Endothelial cell of umbilical vein (primary cell): ENCODE measurements at regions not wholly inside any gene's neighbourhood (a gene's known extent, or its start where the extent isn't known, plus 50 kb on each side); places are given as distances from the start of the nearest gene placed in this dataset.

Experiments
- BruUV-seq: library from RNA; stranded (reverse); fragments of 400-500 nt; replicated peaks from 2 replicates; lab custom pipeline; 2021; lab: Mats Ljungman, UMichigan
- CTCF ChIA-PET: fragments of 300-600, 350-600 bp; sonication (Branson Sonifier 250); formaldehyde crosslinking; loops from one replicate; lab custom pipeline; 2021; ENCODE audit warnings: antibody characterized with exemption, inconsistent platforms; lab: Charles Lee
- POLR2A ChIA-PET: fragments of 300-600, 350-600 bp; sonication (Branson Sonifier 250); formaldehyde crosslinking; loops from one replicate; lab custom pipeline; 2021; ENCODE audit warnings: antibody characterized with exemption, inconsistent platforms; lab: Charles Lee
- DNase-seq: peaks from one replicate; pipeline ENCODE4 v3.0.0-alpha.2; 2011; ENCODE audit warnings: low read depth, low spot score
- FAIRE-seq: peaks from 2 replicates; lab custom pipeline; 2011; peaks lifted over from hg19 to GRCh38; lab: Jason Lieb, UNC
- H2AFZ ChIP-seq: 2 replicates; pipeline ENCODE4 v1.6.0; 2012; ENCODE audit warnings: low read depth, low read length, control low read depth, inconsistent platforms
- H3K27ac ChIP-seq: 2 replicates; pipeline ENCODE4 v1.5.1; 2011; ENCODE audit warnings: low read depth, mild to moderate bottlenecking, control low read depth, low read length, moderate library complexity; ENCODE audit not compliant: insufficient read depth
- H3K27me3 ChIP-seq, 2 experiments: 2 replicates each; pipeline versions ENCODE4 v1.6.0 to v1.6.1; 2011; ENCODE audit warnings: low read length in 2 of 2, mixed read lengths in 1 of 2; ENCODE audit not compliant: control insufficient read depth in 2 of 2, insufficient read depth in 2 of 2
- H3K36me3 ChIP-seq, 2 experiments: 2 replicates in 1 of 2; 3 replicates in 1 of 2; pipeline ENCODE4 v1.5.1; 2011; ENCODE audit warnings: low read length in 2 of 2, mild to moderate bottlenecking in 1 of 2, moderate library complexity in 1 of 2; ENCODE audit not compliant: control insufficient read depth in 2 of 2, insufficient read depth in 2 of 2; ENCODE audit errors: extremely low read depth in 1 of 2
- H3K4me1 ChIP-seq: 3 replicates; pipeline ENCODE4 v1.5.1; 2011; ENCODE audit warnings: mild to moderate bottlenecking, low read length; ENCODE audit not compliant: control insufficient read depth, insufficient read depth; ENCODE audit errors: extremely low read depth
- H3K4me2 ChIP-seq: 2 replicates; pipeline ENCODE4 v1.6.1; 2011; ENCODE audit warnings: low read length, control low read depth, mixed read lengths; ENCODE audit not compliant: insufficient read depth
- H3K4me3 ChIP-seq, 3 experiments: fragments of 200-600 bp in 1 of 3; sonication (generic), shearing (Covaris generic) in 1 of 3; replicated peaks in 1 of 3; 2 replicates each; pipeline ENCODE4 v1.5.1; 2011 to 2016; ENCODE audit warnings: control low read depth in 3 of 3, low read length in 3 of 3, mild to moderate bottlenecking in 2 of 3, inconsistent platforms in 1 of 3, low read depth in 1 of 3, moderate library complexity in 1 of 3; ENCODE audit not compliant: insufficient read depth in 1 of 3
- H3K79me2 ChIP-seq: 2 replicates; pipeline ENCODE4 v1.6.0; 2012; ENCODE audit warnings: low read length, inconsistent platforms; ENCODE audit not compliant: control insufficient read depth, insufficient read depth
- H3K9ac ChIP-seq: replicated peaks from 2 replicates; pipeline ENCODE3; 2011; ENCODE audit warnings: low read length, control low read depth; ENCODE audit not compliant: insufficient read depth; ENCODE audit errors: extremely low read depth
- H3K9me1 ChIP-seq: replicated peaks from 3 replicates; pipeline ENCODE4 v1.6.0; 2011; ENCODE audit warnings: mild to moderate bottlenecking, low read length; ENCODE audit not compliant: control insufficient read depth, insufficient read depth; ENCODE audit errors: extremely low read depth
- H3K9me3 ChIP-seq: replicated peaks from 2 replicates; pipeline ENCODE4 v1.5.1; 2012; ENCODE audit warnings: low read length, inconsistent platforms; ENCODE audit not compliant: control insufficient read depth, insufficient read depth
- H4K20me1 ChIP-seq: replicated peaks from 2 replicates; pipeline ENCODE3; 2011; ENCODE audit warnings: mild to moderate bottlenecking, low read length; ENCODE audit not compliant: control insufficient read depth, insufficient read depth; ENCODE audit errors: extremely low read depth
- FOS ChIP-seq: IDR thresholded peaks from 2 replicates; pipeline ENCODE4 v1.6.1; 2011; ENCODE audit warnings: mild to moderate bottlenecking, low read length, moderate library complexity, borderline replicate concordance; ENCODE audit not compliant: insufficient read depth
- JUN ChIP-seq: IDR thresholded peaks from 2 replicates; pipeline ENCODE4 v1.6.1; 2011; ENCODE audit warnings: borderline replicate concordance, low read depth; ENCODE audit not compliant: insufficient read length, insufficient read depth
- MYC ChIP-seq: IDR thresholded peaks from one replicate; pipeline ENCODE4 v1.6.1; 2011; ENCODE audit warnings: mild to moderate bottlenecking, low read depth, low read length
- POLR2A ChIP-seq: IDR thresholded peaks from 2 replicates; pipeline ENCODE4 v1.6.1; 2012; ENCODE audit warnings: low read depth, mild to moderate bottlenecking, control low read depth, low read length
- dilution Hi-C: fragments of 300-500 bp; cut with MboI; formaldehyde crosslinking; loops from one replicate; pipeline ENCODE4 v1.15.0; 2019; ENCODE audit warnings: low sequenced_read_pairs; ENCODE audit not compliant: extremely low pct_ligation_motif_present
- intact Hi-C: fragments of 100-400 bp; cut with micrococcal nuclease; formaldehyde crosslinking; loops from one replicate; pipeline ENCODE4 v1.10.0; 2022
- TF ChIP-seq, protein P1 (sequence below), 2 donors: IDR thresholded peaks; 1 replicate in 1 of 2; 2 replicates in 1 of 2; pipeline ENCODE4 v1.5.1; 2011; ENCODE audit warnings: low read length in 2 of 2, mild to moderate bottlenecking in 2 of 2, moderate library complexity in 2 of 2, control low read depth in 1 of 2, inconsistent platforms in 1 of 2, low read depth in 1 of 2; ENCODE audit not compliant: insufficient read depth in 1 of 2; ENCODE audit errors: extremely low read depth in 1 of 2
- TF ChIP-seq, protein P2 (sequence below): IDR thresholded peaks from 2 replicates; pipeline ENCODE4 v1.6.1; 2011; ENCODE audit not compliant: insufficient read depth, insufficient read length

DNA sequence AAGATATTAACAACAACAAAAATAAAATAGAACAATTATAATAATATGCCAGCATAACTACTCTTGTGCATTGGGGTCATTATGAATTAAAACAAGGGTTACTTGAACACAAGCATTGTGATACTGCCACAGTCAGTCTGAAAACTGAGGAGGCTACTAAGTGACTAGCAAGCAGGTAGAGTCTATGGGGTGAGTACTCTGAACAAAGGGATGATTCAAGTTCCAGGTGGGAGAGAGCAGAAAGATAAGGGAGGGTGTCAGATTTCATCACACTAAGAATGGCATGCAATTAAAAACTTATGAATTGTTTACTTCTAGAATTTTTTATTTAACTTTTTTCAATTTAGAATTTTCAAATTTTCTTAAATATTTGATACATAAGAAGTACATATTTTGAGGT is 754.4 kb upstream of the GOLIM4 start:
- TF ChIP-seq FOS (no peak), POLR2A (no peak), MYC (no peak), JUN (no peak)
- TF ChIP-seq, protein P1, sequence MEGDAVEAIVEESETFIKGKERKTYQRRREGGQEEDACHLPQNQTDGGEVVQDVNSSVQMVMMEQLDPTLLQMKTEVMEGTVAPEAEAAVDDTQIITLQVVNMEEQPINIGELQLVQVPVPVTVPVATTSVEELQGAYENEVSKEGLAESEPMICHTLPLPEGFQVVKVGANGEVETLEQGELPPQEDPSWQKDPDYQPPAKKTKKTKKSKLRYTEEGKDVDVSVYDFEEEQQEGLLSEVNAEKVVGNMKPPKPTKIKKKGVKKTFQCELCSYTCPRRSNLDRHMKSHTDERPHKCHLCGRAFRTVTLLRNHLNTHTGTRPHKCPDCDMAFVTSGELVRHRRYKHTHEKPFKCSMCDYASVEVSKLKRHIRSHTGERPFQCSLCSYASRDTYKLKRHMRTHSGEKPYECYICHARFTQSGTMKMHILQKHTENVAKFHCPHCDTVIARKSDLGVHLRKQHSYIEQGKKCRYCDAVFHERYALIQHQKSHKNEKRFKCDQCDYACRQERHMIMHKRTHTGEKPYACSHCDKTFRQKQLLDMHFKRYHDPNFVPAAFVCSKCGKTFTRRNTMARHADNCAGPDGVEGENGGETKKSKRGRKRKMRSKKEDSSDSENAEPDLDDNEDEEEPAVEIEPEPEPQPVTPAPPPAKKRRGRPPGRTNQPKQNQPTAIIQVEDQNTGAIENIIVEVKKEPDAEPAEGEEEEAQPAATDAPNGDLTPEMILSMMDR (IDR thresholded peaks at IDR 0.05; ENCODE audit: extremely low read depth in 1 of 2, insufficient read depth in 1 of 2, low read depth in 1 of 2, low read length in 2 of 2): no peak
- TF ChIP-seq, protein P2, sequence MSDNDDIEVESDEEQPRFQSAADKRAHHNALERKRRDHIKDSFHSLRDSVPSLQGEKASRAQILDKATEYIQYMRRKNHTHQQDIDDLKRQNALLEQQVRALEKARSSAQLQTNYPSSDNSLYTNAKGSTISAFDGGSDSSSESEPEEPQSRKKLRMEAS: no peak
- H4K20me1 ChIP-seq: no peaks in the 10 kb centered on the region
- no peaks in the 10 kb centered on the region for H3K4me1 ChIP-seq
- CTCF ChIA-PET: interaction anchor here (4.2 kb wide), 1 partner anchor 339 kb away, joined by 198 read pairs; no protein-coding TSS in a partner anchor
- dilution Hi-C loops (no loop called here), intact Hi-C loops (no loop called here)
- no peaks in the 10 kb centered on the region for H3K79me2 ChIP-seq
- no peak overlapping the region for H3K4me2 ChIP-seq
- BruUV-seq: no TSS peak
- no peaks in the 10 kb centered on the region for H3K9me3 ChIP-seq
- no peaks in the 10 kb centered on the region for H3K36me3 ChIP-seq
- no peak overlapping the region for H3K4me3 ChIP-seq
- no peak overlapping the region for H3K9ac ChIP-seq
- no peak overlapping the region for H3K27ac ChIP-seq
- POLR2A ChIA-PET: no interaction called here
- H3K9me1 ChIP-seq: no peaks in the 10 kb centered on the region
- no peak overlapping the region for H2AFZ ChIP-seq
- FAIRE-seq (no peak), DNase-seq (no peak)
- peaks cover 15 to 39% of the 10 kb centered on the region in 2 experiments for H3K27me3 ChIP-seq
